Stimulated activated CD8-positive, alpha-beta memory T cell treated with anti-CD3 and anti-CD28 coated beads, Interleukin-7, amount 100 ng/mL, for 24 hours (primary cell): ENCODE measurements at regions not wholly inside any gene's neighbourhood (a gene's known extent, or its start where the extent isn't known, plus 50 kb on each side); places are given as distances from the start of the nearest gene placed in this dataset.
"Not testable (repeated sequence)": the region's sequence is repeated elsewhere in the genome, so short reads cannot be mapped to it uniquely, and the experiment has no call there.

Source experiments
- DNase-seq: peaks from one replicate; pipeline ENCODE4 v3.0.0-alpha.2; 2020; ENCODE audit warnings: low read depth

DNA sequence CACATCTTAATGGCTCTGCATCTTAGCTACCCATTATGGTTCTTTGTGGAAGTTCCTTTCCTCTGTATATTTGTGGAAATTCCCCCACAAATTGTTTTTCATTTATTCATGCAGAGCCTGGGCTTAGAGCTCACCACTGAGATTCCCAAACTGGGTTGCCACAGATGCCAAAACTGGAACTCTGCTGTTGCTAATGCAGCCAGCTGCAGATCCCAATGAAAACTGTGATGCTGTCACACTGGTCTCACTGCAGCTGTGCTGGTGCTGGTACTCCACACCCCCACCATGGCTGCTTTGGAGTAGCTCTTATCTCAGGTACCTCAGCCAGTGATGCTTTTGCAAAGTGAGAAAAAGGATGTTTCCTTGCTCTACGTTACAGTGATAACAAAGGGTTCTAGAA is 87.7 kb downstream of the DCK start:
- DNase-seq: no peak

DNA sequence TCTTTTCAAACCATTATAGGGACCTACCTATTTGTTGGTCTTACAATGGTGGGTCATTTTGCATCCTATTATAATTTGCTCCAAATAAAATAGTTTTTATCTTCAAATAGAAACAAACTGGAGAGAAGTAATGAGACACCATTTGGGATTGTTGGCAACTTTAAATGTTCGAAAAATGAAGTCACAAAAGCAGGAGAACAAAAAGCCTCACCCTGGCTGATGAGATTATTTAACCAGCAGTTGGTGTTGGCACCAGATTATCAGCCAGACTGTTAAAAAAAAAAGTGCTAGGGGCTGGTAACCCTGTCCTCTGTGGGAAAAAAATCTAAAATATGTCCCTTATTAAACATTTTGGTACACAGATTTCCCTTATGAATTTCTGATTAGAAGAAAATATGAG is 100.3 kb downstream of the DCK start:
- DNase-seq: no peak

DNA sequence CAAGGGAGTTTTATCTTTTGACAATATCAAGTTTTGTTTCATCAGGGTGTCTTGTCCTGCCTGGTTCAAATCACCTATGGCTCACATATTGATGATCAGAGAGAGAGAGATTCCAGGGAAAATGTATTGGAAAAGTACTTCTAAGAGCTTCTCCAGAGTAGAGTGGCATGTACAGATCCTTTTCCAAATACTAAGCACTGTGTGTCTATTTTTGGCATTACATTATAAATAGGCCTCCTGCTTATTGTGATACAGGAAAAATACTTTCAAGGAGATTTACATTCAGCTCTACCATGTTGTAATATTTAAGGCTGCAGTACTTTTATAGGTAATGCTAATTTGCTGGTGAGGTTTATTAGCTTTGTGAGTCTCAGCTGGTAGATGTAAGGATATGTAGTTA is 100.8 kb downstream of the DCK start:
- DNase-seq: no peak

DNA sequence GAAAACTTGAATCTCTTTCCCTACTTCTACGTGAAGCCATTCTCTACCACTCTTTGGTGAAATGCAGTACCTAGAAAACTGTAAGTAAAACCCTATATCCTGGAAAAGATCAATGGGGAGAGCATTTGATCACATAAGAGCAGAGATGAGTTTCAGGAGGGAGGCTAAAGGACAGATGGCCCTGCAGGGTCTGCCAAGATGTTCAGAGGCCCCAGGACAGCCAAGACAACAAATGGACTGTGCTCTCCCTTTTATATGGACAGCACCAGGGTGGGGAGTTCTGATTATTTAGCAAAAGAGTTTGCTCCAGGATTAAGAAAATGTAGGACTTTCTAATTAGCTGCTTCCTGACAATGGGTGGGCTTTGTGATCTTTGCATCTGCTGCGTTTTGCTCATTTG is 101.7 kb downstream of the DCK start:
- DNase-seq: no peak

DNA sequence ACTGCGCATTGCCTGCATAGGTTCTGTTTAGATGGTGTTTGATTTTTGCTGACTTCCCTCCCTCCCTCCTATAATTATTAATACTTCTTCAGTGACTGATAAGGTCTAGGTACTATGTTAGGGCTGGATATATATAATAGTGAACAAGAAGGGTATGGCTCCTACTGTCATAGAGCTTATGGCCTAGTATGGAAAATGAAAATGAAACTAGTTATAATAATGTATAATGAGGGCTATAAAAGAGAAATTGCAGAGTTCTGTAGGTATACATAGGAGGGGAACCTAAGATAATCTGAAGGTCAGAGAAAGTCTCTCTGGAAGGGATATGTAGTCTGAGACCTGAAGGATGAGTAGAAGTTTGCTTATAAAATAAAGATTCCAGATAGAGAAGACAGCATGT is 102.1 kb downstream of the DCK start:
- DNase-seq: no peak

DNA sequence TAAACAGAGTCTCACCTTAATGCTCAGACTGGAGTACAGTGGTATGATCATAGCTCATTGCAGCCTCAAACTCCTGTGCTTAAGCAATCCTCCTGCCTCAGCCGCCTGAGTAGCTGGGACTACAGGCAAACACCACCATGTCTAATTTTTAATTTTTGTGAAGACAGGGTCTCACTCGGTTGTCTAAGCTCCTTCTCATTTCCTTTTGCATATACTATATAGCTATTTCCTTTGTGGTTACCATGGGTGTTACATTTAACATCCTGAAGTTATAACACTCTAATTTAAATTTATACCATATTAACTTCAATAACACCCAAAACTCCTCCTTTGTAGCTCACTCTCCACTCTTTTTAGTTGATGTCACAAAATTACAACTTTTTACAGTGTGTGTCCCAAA is 114.3 kb downstream of the DCK start:
- DNase-seq: no peak

DNA sequence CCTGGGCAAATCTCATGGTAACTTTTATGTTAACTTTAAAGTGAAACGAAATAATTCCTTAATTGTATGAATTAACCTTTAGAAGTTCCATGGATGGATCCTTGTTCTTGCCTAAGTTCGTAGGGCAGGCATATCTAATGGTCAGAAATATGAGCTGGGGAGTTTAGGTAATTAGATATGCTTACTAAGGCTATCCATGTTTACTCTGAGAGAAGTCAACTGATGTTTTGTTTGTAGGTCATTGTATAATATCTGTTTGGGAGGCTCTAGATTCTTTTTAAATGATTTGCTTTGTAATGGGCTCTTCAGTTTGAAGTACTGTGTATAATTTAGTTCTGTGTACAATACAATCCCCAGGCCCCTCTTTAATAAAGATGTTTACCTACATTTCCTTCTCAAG is 117.0 kb downstream of the DCK start:
- no peak for DNase-seq

DNA sequence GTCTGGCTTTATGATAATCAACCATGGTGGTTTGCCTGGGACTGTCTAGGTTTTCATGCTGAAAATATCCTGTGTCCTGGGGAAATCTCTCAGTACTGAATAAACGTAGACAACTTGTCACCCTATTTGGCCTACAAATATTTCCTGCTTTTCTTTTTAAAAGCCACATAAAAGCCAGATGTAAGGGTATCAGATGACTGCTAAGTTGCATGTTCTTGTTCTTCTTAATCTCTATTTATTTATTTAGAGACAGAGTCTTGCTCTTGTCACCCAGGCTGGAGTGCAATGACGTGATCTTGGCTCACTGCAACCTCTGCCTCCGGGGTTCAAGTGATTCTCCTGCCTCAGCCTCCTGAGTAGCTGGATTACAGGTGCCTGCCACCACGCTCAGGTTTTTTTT is 117.7 kb downstream of the DCK start:
- not testable (repeated sequence) for DNase-seq

DNA sequence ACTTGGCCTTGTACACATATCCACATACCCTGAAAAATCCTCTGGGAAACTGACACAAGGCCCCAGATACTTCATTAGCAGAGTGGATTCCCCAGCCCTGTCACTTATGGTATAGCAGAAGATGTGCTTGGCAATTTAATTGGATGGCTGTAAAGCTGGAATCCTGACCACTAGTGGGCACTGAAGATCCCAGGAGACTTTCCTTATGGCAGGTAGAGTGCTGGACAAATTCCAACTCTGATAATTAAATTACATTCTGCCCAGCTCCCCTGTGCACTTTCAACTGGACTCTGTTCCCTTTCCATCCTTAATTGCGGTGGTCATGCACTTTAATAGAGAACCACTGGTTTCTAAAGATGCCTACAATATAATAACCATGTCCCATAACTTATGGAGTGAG is 119.8 kb downstream of the DCK start:
- no peak for DNase-seq

DNA sequence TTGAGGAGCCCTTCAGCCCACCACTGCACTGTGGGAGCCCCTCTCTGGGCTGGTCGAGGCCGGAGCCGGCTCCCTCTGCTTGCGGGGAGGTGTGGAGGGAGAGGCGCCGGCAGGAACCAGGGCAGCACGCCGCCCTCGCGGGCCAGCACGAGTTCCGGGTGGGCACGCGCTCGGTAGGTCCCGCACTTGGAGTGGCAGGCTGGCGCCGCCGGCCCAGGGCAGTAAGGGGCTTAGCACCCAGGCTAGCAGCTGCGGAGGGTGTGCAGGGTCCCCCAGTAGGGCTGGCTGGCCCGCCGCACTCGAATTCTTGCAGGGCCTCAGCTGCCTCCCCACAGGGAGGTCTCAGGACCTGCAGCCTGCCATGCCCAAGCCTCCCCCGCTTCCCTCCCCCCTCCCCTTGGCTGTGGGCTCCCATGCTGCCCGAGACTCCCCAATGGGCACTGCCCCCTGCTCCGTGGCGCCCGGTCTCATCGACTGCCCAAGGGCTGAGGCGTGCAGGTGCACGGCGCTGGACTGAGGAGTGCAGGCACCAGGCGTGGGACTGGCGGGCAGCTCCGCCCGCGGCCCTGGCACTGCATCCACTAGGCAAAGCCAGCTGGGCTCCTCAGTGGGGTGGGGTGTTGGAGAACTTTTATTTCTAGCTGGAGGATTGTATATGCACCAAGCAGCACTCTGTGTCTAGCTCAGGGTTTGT is 127.5 kb downstream of the DCK start:
- DNase-seq: no peak

DNA sequence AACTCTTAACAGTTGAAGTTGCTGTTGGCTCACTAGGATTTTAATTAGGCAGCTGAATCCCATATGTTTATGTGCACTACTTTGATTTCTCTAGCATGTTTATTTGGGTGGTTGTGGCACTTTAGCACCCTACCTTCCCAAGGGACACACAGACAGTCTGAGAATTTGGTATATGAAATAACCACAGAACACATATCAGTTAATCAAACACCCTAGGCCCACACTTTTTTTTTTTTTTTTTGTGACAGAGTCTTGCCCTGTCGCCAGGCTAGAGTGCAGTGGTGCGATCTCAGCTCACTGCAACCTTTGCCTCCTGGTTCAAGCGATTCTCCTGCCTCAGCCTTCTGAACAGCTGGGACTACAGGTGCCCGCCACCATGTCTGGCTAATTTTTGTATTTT is 130.5 kb downstream of the DCK start:
- DNase-seq: no peak

DNA sequence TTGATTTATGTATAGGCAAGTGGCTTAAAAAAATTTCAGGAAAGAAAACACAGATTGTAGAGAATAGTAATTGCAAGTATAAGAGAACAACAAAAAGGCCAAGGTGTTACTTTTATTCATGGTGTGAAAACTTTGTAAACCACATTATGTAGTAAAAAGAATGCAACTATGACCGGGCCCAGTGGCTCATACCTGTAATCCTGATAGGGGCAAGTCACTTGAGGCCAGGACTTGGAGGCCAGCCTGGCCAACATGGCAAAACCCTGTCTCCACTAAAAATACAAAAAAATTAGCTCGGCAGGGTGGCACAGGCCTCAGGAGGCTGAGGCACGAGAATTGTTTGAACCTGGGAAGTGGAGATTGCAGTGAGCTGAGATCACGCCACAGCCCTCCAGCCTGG is 131.7 kb downstream of the DCK start:
- DNase-seq: no peak

DNA sequence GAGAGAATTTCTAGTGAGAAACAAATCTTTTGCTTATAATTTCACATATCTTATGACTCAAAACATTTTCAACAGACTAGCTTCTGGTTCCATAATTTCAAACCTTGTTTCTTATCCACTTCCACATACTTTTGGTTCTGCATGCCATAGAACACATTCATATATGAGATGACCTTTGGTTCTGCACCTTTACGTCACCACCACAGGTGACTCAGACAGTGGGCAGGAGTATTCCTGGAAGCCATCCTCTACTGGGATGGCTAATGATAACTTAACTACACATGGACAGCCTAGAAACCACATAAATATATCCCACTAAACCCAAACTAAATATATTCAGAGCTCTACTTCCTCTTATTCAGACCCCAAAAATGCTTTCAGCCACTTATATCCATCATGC is 133.3 kb downstream of the DCK start:
- DNase-seq: no peak

DNA sequence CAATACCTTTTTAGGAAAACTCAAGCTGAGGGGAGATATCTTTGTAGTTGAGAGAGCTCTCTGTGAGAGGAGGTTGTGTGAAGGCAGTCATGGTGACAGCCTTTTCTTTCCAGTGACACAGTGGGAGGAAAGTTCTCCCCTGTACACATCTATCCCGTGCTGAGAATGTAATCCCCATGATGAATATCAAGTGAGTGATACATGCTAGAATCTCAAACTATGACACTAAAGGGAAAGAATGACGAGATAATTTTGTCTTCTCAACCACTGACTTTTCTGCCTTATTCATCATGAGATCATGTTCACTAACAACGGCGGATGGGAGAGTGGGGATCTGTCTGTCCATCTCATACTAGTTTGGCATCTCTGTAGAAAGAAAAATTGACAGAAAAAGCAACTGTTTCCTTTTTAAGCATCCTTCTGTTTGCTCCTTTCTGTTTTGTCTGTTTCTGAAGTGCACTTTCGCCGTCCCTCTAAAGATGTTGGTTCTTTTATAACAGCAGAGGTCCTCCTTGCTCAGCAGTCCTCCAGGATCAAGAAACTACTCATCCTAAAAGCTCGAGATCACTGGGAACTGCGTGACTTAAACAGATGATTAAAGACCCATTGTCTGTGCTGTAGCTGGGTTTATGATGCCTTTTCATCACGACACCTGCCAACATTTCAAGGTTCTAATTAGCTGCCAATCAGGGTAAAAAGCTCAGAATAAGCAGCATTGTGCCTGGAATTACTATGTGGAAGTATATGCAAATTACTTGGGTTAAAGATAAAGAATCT is 137.6 kb downstream of the DCK start:
- DNase-seq: no peak

DNA sequence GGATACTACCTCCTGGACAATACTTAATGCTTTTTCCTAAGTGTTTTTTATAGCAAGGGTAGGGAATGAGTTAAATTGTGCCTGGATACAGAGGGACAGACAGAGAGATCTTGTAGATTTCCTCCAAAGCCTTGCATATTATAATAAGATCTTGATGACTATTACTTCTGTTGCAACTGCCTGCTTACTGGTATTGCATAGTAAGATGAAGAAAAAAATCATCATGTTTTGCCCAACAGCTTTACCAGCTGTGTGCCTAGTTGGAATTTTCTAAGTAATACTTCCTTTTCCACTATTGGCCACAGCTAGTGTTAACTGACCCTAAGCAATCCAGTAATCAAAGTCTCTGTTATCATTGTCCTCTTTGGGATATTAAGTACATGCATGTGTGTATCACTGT is 139.0 kb downstream of the DCK start:
- no peak for DNase-seq

DNA sequence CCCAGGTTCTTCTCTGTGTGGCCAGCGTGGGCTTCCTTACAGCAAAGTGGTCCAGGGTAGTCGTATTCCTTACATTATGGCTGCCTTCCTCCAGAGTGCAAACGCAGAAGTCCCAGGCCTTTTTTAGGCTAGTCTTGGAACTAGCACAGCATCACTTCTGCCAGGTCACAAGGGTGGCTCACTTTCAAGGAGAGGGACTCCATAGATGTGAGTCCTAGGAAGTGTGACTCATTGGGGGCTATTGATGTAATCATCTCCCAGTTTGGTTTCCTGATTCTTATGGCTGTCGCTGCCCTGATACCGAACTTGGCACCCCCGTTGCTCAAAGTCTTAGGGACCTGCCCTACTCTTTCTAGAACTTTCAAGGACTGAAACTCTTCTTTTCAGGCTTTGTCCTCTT is 140.0 kb downstream of the DCK start:
- no peak for DNase-seq

DNA sequence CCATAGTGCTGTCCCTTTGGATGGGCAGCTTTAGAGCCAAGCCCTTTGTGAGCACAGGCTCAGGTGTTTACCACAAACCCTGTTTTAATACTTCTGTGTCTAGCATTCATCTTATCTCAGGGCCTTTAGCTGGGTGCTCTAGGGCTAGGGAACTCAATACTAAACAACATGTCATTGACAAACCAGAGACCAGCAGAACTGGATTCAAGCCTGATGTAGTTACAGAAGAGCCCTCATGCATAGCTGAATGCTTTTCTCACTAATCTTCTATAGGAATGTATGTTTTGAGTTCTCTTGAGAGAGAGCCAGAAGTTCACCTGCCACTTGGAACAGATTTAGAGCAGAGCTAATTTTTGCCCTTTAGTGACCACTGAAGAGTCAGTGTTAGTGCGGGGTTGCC is 142.6 kb downstream of the DCK start:
- DNase-seq: no peak

DNA sequence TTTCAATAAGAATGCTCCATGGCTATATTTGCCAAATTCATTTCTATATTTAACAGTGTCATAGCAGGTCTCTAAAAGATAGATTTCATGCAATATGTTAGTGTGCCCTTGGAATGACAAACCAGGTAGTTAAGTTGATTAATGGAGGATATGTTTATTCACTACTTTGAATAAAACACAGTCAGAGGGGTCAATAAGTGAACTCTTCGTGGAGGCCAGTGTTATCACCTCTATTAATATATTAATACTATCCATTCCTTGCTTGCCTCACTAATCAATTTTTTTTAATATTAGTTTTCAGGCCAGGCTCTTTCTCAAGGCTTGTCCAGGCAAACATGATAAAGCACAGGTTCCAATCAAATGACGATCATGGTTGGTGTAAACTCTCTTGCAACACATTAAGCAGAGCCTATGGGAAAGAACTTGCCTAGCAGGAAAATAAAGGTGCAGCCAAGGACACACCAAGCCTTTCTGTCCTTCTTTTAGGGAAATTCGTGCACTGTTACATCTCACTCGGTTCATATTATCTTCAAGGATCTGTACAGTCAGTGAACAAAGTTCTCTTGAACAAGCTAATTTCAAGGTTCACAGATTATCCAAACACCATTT is 144.7 kb downstream of the DCK start:
- DNase-seq: no peak

DNA sequence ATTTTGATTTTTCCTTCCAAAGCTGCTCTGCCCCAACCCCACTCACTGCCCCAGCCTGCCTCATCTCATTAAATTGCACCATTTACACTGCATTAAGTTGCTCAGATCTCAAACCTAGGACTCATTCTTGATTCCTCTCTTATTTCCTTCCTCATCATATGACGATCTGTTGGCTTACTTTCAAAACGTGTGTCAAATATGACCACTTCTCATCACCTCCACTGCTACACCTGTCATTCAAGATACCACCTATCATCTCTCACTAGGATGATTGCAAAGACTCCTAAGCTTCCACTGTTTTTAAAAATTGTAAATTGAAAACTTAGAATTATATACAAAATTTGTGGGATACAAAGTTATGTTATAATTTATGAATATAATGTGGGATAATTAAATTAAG is 147.1 kb downstream of the DCK start:
- DNase-seq: no peak

DNA sequence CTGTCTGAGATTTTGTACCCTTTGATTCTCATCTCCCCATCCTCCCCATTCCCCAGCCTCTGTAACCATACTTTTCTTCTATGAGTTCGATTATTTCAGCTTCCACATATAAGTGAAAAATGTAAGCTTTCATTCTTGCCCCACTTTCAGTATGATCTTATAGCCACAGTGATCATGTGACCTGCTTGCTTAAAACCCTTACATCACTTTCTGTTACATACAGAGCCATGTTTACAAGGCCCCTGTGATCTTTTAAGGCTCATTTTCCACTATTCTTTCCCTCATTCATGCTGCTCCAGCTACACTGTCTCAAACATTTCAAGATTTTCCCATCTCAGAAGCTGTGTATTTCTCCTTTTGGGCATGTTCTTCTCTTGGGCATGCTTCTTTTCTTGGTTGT is 147.7 kb downstream of the DCK start:
- DNase-seq: no peak

DNA sequence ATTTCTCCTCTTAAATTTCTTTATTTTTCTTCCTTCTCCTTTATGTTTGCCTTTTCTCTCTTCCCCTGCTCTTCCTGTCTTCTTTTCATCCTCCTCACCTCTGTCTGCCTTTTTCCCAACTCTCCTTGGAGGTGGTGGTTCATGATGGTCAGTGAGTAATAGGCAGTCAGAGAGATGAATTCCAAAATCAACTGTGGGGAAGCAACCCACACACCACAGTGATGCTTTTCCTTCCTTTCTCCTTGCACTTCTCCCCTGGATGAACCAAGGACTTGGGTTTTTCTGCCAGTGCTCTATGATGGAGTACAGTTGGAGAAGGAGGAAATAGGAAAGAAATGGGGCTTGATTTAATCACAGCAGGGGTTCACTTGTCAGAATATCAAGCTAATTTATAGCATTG is 153.8 kb downstream of the DCK start:
- DNase-seq: no peak

DNA sequence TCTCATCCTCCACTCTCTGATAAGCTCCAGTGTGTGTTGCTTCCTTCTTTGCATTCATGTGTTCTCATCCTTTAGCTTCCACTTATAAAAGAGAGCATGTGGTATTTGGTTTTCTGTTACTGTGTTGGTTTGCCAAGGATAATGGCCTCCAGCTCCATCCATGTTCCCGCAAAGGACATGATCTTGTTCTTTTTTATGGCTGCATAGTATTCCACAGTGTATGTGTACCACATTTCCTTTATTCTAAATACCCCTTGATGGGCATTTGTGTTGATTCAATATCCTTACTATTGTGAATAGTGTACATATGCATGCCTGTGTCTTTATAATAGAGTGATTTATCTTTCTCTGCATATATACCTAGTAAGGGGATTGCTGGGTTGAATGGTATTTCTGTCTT is 155.1 kb downstream of the DCK start:
- DNase-seq: no peak

DNA sequence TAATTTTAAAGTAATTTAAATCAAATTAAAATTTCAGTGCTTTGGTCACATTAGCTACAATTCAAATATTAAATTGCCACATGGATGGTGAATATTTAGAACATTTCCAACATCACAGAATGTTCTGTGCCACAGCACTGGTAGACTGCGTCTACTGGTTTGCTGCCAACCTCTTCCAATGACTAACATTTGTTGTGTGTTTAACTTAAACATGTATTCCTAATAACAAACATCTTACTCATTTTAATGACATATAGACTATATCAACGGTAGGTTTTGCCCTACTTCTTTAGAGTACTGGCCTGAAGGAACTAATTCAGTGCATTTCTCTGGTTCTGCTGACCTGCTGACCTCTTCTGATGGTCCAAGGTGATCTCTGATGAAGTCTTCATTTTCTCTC is 157.6 kb downstream of the DCK start:
- no peak for DNase-seq

DNA sequence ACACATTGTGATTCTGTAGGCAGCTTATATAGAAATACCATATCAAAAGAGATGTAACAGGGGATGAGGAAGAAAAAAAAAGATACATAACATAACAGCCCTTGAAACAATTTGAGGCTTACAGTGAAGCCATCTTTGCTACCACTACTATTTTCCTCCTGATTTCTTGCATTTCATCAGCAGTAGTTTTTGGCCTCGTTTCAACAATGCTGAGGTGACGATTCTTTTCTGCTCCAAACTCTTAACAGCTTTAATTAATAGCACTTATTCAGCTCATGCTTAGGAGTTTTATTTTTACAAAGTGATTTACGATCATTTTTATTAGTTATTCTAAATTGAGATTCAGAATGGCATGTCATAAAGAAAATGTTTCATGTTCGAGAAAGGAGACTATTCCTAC is 163.2 kb downstream of the DCK start:
- no peak for DNase-seq
